Ovary (tissue), 7 donors: ENCODE measurements at regions not wholly inside any gene's neighbourhood (a gene's known extent, or its start where the extent isn't known, plus 50 kb on each side); places are given as distances from the start of the nearest gene placed in this dataset.

Experiments used
- DNase-seq, 5 donors: peaks; one replicate each; pipeline ENCODE4 v3.0.0-alpha.2; 2019 to 2020
- H3K27ac ChIP-seq, 2 donors: fragments of 200-600 bp; one replicate each; pipeline versions ENCODE4 v1.5.1 to v1.8.0; 2019 to 2022
- H3K27me3 ChIP-seq: fragments of 200-600 bp; one replicate; pipeline ENCODE4 v1.8.0; 2022
- H3K36me3 ChIP-seq: fragments of 200-600 bp; sonication (generic); one replicate; pipeline ENCODE4 v1.5.1; 2019
- H3K4me1 ChIP-seq: one replicate; pipeline ENCODE4 v1.8.1; 2013; ENCODE audit warnings: mild to moderate bottlenecking, moderate library complexity; ENCODE audit not compliant: insufficient read depth
- H3K4me3 ChIP-seq: fragments of 200-600 bp; sonication (generic); one replicate; pipeline ENCODE4 v1.5.1; 2017
- H3K9me3 ChIP-seq, 2 donors: fragments of 200-600 bp in 1 of 2; sonication (generic) in 1 of 2; one replicate each; pipeline versions ENCODE4 v1.5.1 to v1.8.1; 2013 to 2019; ENCODE audit warnings: mild to moderate bottlenecking in 1 of 2, moderate library complexity in 1 of 2
- EP300 ChIP-seq: sonication (generic); formaldehyde crosslinking; IDR thresholded peaks from one replicate; pipeline ENCODE4 v1.6.1; 2017; ENCODE audit warnings: antibody characterized with exemption
- POLR2A ChIP-seq: fragments of 450-650 bp; IDR thresholded peaks from one replicate; pipeline ENCODE4 v1.6.1; 2017; ENCODE audit warnings: antibody characterized with exemption, mild to moderate bottlenecking, moderate library complexity
- WGBS, 3 donors: extraction: QIAGEN DNeasy Blood & Tissue Kit in 1 of 3; methylation state at CpG; one replicate each; pipeline versions ENCODE4 v1.1.5 to v1.1.7; 2013 to 2017; 5-methylcytosine and 5-hydroxymethylcytosine counted together
- intact Hi-C, 4 donors: fragments of 100-400 bp; cut with DNase I; formaldehyde crosslinking; loops; one replicate each; pipeline versions ENCODE4 v1.11.0 to v1.15.1; 2022 to 2023
- TF ChIP-seq, protein P1 (sequence below), 3 donors: fragments of 450-650 bp in 2 of 3; fragments of 200-600 bp in 1 of 3; IDR thresholded peaks; one replicate each; pipeline versions ENCODE4 v1.5.1 to v1.8.0; 2016 to 2022; ENCODE audit warnings: antibody characterized with exemption in 3 of 3, mild to moderate bottlenecking in 1 of 3
- donor health status: DM: no; HTN: no; CAD: no; lungs with moderate emphysema.
- donor health status: DM: no; HTN: no; CAD: no.
- donor health status: Bipolar disorder and iron deficiency.
- donor health status: DM: no; HTN: no; CAD: no.
- donor health status: DM: yes; HTN: yes; CAD: no.

DNA sequence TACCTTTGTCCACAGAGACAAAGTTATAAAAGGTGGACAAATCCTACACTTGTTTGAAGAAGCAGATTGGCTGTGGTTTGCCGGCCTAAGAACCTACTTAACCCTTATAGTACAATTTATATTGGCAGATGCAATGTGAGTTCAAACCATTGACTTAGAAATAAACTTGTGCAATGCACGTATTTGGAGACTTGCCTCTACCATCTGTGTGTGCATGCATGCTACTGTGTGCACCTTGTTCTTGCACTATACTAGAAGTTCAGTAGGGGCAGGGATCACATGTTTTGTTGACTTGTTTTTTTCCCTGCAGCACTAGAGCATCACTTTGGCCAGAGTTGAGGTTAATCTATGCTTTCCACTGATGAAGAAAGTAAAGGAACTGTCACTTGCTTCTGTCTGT, 163.1 kb upstream of the SERP2 start:
- no peak overlapping the region for H3K27ac ChIP-seq
- no peaks in the 10 kb centered on the region for H3K27me3 ChIP-seq
- H3K9me3 ChIP-seq, result no peaks in the 10 kb centered on the region
- no peaks in the 10 kb centered on the region for H3K36me3 ChIP-seq
- 78 to 86% (median 79%) methylated on average over 2 of the region's 2 CpGs for WGBS, 3 donors
- H3K4me3 ChIP-seq, result no peak overlapping the region
- DNase-seq, result no peak
- intact Hi-C loops, result no loop called here
- peaks cover 8% of the 10 kb centered on the region for H3K4me1 ChIP-seq
- TF ChIP-seq POLR2A (no peak), EP300 (no peak)
- TF ChIP-seq, protein P1, sequence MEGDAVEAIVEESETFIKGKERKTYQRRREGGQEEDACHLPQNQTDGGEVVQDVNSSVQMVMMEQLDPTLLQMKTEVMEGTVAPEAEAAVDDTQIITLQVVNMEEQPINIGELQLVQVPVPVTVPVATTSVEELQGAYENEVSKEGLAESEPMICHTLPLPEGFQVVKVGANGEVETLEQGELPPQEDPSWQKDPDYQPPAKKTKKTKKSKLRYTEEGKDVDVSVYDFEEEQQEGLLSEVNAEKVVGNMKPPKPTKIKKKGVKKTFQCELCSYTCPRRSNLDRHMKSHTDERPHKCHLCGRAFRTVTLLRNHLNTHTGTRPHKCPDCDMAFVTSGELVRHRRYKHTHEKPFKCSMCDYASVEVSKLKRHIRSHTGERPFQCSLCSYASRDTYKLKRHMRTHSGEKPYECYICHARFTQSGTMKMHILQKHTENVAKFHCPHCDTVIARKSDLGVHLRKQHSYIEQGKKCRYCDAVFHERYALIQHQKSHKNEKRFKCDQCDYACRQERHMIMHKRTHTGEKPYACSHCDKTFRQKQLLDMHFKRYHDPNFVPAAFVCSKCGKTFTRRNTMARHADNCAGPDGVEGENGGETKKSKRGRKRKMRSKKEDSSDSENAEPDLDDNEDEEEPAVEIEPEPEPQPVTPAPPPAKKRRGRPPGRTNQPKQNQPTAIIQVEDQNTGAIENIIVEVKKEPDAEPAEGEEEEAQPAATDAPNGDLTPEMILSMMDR (IDR thresholded peaks at IDR 0.05), result no peak

DNA sequence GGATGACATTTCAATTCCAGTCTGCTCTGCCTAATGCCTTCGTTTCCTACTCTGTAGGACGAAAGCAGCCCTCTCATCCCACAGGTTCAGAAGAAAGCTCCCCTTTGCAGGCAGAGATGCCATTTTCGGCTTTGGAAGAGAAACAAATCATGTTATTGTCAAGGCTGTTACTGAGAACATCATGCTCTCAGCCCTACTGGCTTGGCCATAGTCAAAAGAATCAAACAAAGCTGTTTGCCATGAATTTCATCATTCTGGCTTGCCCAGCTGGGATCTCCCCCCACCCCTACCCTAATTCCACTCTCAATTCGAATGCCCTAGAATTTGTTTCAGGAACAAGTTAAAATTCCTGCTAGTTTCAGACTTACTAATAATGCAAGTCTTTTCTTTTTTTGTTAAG, 162.3 kb upstream of the SERP2 start:
- peak in 1 of 5 donors; percentile 23 for DNase-seq
- Histone ChIP-seq H3K27me3 (no peaks in the 10 kb centered on the region), H3K36me3 (no peaks in the 10 kb centered on the region), H3K4me1 (peaks cover 8% of the 10 kb centered on the region), H3K27ac (peak overlapping the region; percentile 37 to 41), H3K4me3 (no peak overlapping the region), H3K9me3 (no peaks in the 10 kb centered on the region)
- 20 to 24% (median 21%) methylated on average over 4 of the region's 4 CpGs for WGBS, 3 donors
- intact Hi-C loops, result no loop called here
- no peak for TF ChIP-seq EP300
- TF ChIP-seq POLR2A, result no peak
- TF ChIP-seq, protein P1 (IDR thresholded peaks at IDR 0.05), result no peak

DNA sequence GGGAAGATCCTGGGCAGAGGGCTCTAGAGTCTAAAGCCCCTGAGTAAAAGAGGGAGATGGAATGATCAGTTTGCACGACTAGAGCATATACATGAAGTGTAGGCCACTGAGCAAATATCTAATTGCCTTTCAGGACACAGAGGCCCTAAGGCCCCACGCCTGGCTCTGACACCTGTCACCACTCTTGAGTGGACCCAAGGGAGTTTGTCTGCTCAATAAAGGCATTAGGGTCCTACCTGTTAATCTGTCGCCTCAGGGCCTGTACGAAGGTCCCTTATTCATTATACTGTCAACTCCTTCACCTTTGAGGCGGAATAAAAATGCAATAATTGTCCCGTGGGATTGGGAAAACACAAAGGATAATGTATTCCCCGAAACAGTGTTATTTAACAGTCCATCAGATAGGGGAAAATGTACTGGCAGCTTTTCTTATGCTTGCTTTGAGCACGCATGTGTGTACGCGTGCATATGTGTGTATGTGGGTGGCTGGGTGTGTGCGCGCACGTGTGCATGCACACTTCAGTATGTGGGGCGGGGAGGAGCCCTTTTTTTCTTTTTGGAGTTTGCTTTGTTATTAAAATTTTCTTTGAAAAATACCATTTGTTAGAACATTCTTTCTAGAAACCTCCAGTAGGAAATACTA, 161.8 kb upstream of the SERP2 start:
- no peak for TF ChIP-seq EP300
- TF ChIP-seq POLR2A, result no peak
- TF ChIP-seq, protein P1 (IDR thresholded peaks at IDR 0.05), result no peak
- Histone ChIP-seq H3K27me3 (no peaks in the 10 kb centered on the region), H3K9me3 (no peaks in the 10 kb centered on the region), H3K4me3 (no peak overlapping the region), H3K4me1 (peaks cover 8% of the 10 kb centered on the region), H3K27ac (peak overlapping the region; percentile 37 to 41), H3K36me3 (no peaks in the 10 kb centered on the region)
- no peak for DNase-seq
- WGBS, 3 donors, result 90 to 91% (median 91%) methylated on average over 14 of the region's 14 CpGs
- intact Hi-C loops, result no loop called here

DNA sequence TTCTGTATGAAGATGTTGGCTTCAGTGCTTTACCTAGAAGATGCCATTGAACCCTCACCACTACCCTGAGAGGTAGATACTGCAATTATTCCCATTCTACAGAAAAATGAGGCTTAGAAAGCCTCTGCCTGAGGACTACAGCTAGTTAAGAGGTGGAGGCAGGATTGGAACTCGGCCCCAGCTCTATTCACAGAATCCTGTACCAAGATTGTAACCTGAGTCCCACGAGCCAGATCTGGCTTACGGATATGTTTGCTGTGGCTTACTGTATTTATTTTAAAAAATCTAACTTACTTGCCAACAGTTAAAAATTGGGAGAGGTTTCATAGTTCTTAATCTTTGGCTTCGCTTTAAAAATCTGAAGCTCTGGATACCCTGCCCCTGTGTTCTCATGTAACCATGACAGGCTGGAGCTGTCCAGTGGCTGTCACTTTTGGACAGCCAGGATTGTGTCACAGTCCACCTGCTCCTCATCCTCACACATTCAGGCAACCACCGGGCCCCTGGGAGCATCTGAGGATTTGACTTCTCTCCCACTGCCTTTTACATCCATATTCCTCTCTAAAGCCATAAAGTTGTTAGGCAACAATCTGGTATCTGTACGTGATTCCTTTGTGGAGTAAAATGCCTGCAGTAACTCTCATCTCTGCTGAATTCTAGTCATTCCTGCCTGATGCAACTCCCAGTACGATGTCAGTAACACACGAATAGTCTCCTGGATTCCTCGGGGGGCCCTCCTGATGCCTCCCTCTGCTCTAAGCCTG, 160.8 kb upstream of the SERP2 start:
- Histone ChIP-seq H3K4me3 (no peak overlapping the region), H3K27ac (no peak overlapping the region), H3K27me3 (no peaks in the 10 kb centered on the region), H3K4me1 (peaks cover 8% of the 10 kb centered on the region), H3K9me3 (no peaks in the 10 kb centered on the region), H3K36me3 (no peaks in the 10 kb centered on the region)
- WGBS, 3 donors, result 36 to 42% (median 38%) methylated on average over 9 of the region's 9 CpGs
- DNase-seq, result no peak
- TF ChIP-seq POLR2A, result no peak
- TF ChIP-seq EP300, result no peak
- TF ChIP-seq, protein P1 (IDR thresholded peaks at IDR 0.05), result no peak
- intact Hi-C loops, result no loop called here
